Neutrophil (primary cell): ENCODE measurements at regions not wholly inside any gene's neighbourhood (a gene's known extent, or its start where the extent isn't known, plus 50 kb on each side); places are given as distances from the start of the nearest gene placed in this dataset.

Source experiments
- H3K27ac ChIP-seq: fragments of 200-600 bp; sonication (generic); 2 replicates; pipeline ENCODE4 v1.5.1; 2016; ENCODE audit warnings: mild to moderate bottlenecking, moderate library complexity
- H3K27me3 ChIP-seq: fragments of 200-600 bp; sonication (generic); 2 replicates; pipeline ENCODE4 v1.6.0; 2016; ENCODE audit warnings: mild to moderate bottlenecking
- H3K36me3 ChIP-seq: fragments of 200-600 bp; sonication (generic); 2 replicates; pipeline ENCODE4 v1.5.1; 2017
- H3K4me1 ChIP-seq, 2 experiments: fragments of 200-600 bp in 1 of 2; sonication (generic) in 1 of 2; 1 replicate in 1 of 2; 2 replicates in 1 of 2; pipeline versions ENCODE4 v1.5.1 to v1.6.1; 2013 to 2016; ENCODE audit warnings: low read depth in 1 of 2, low read length in 1 of 2, mild to moderate bottlenecking in 1 of 2, moderate library complexity in 1 of 2; ENCODE audit not compliant: control insufficient read depth in 1 of 2, insufficient read depth in 1 of 2
- H3K4me3 ChIP-seq, 2 experiments: fragments of 200-600 bp in 1 of 2; sonication (generic) in 1 of 2; 1 replicate in 1 of 2; 2 replicates in 1 of 2; pipeline ENCODE4 v1.5.1; 2013 to 2016; ENCODE audit warnings: low read depth in 1 of 2, low read length in 1 of 2, mild to moderate bottlenecking in 1 of 2, moderate library complexity in 1 of 2
- H3K9me3 ChIP-seq: fragments of 200-600 bp; sonication (generic); 2 replicates; pipeline ENCODE4 v1.5.1; 2016
- CTCF ChIP-seq: fragments of 200-600 bp; sonication (generic); IDR thresholded peaks from 2 replicates; pipeline ENCODE4 v1.5.1; 2016; ENCODE audit warnings: antibody characterized with exemption

GRCh38 chr1:241417258-241417657, 60.3 kb upstream of the RGS7 start:
- Histone ChIP-seq H3K27me3 (peaks cover 19% of the 10 kb centered on the region), H3K36me3 (no peaks in the 10 kb centered on the region)

GRCh38 chr1:241413974-241414373, 57.0 kb upstream of the RGS7 start:
- H3K27ac ChIP-seq = no peak overlapping the region
- H3K36me3 ChIP-seq = no peaks in the 10 kb centered on the region
- no peak overlapping the region for H3K4me3 ChIP-seq
- TF ChIP-seq CTCF = no peak
- H3K9me3 ChIP-seq = no peaks in the 10 kb centered on the region
- H3K4me1 ChIP-seq = no peaks in the 10 kb centered on the region
- no peaks in the 10 kb centered on the region for H3K27me3 ChIP-seq

More at GRCh38 chr1:241417258-241417657, 60.3 kb upstream of the RGS7 start:
- no peak overlapping the region for H3K4me3 ChIP-seq
- no peaks in the 10 kb centered on the region for H3K4me1 ChIP-seq
- TF ChIP-seq CTCF = no peak
- H3K9me3 ChIP-seq = no peaks in the 10 kb centered on the region
- no peak overlapping the region for H3K27ac ChIP-seq

GRCh38 chr1:241413386-241413785, 56.4 kb upstream of the RGS7 start:
- H3K27me3 ChIP-seq = no peaks in the 10 kb centered on the region
- TF ChIP-seq CTCF = no peak
- no peak overlapping the region for H3K4me3 ChIP-seq
- H3K4me1 ChIP-seq = no peaks in the 10 kb centered on the region
- H3K9me3 ChIP-seq = no peaks in the 10 kb centered on the region
- H3K36me3 ChIP-seq = no peaks in the 10 kb centered on the region
- H3K27ac ChIP-seq = no peak overlapping the region

GRCh38 chr1:241412646-241413045, 55.6 kb upstream of the RGS7 start:
- no peak for TF ChIP-seq CTCF
- Histone ChIP-seq H3K9me3 (no peaks in the 10 kb centered on the region), H3K4me1 (no peaks in the 10 kb centered on the region), H3K4me3 (no peak overlapping the region), H3K36me3 (no peaks in the 10 kb centered on the region), H3K27ac (no peak overlapping the region), H3K27me3 (no peaks in the 10 kb centered on the region)

GRCh38 chr1:241411776-241412338, 54.9 kb upstream of the RGS7 start:
- no peak for TF ChIP-seq CTCF
- no peak overlapping the region for H3K4me3 ChIP-seq
- no peak overlapping the region for H3K27ac ChIP-seq
- H3K36me3 ChIP-seq = no peaks in the 10 kb centered on the region
- H3K9me3 ChIP-seq = no peaks in the 10 kb centered on the region
- H3K27me3 ChIP-seq = no peaks in the 10 kb centered on the region
- H3K4me1 ChIP-seq = no peaks in the 10 kb centered on the region
